Nephron progenitor cell (in vitro differentiated cells): ENCODE measurements at regions not wholly inside any gene's neighbourhood (a gene's known extent, or its start where the extent isn't known, plus 50 kb on each side); places are given as distances from the start of the nearest gene placed in this dataset.

Experiments
- DNase-seq: peaks from one replicate; pipeline ENCODE4 v3.0.0; 2021
- H3K27ac Mint-ChIP-seq: 2 replicates; pipeline ENCODE4 v1.8.0; 2021; ENCODE audit warnings: mild to moderate bottlenecking, moderate library complexity, mixed read lengths
- H3K27me3 Mint-ChIP-seq: 2 replicates; pipeline ENCODE4 v1.8.0; 2021; ENCODE audit warnings: mild to moderate bottlenecking, low read depth, mixed read lengths; ENCODE audit not compliant: poor library complexity
- H3K36me3 Mint-ChIP-seq: 2 replicates; pipeline ENCODE4 v1.8.0; 2021; ENCODE audit warnings: low read depth, mixed read lengths
- H3K4me1 Mint-ChIP-seq: 2 replicates; pipeline ENCODE4 v1.8.0; 2021; ENCODE audit warnings: mixed read lengths
- H3K4me3 Mint-ChIP-seq: 2 replicates; pipeline ENCODE4 v1.8.0; 2021; ENCODE audit warnings: mild to moderate bottlenecking, moderate library complexity, mixed read lengths
- H3K9me3 Mint-ChIP-seq: 2 replicates; pipeline ENCODE4 v1.8.0; 2021; ENCODE audit warnings: mild to moderate bottlenecking, moderate library complexity, mixed read lengths
- TF ChIP-seq, protein P1 (sequence below): fragments of 200-600 bp; sonication (generic); IDR thresholded peaks from 2 replicates; pipeline ENCODE4 v1.5.0; 2021; ENCODE audit warnings: antibody characterized with exemption

DNA sequence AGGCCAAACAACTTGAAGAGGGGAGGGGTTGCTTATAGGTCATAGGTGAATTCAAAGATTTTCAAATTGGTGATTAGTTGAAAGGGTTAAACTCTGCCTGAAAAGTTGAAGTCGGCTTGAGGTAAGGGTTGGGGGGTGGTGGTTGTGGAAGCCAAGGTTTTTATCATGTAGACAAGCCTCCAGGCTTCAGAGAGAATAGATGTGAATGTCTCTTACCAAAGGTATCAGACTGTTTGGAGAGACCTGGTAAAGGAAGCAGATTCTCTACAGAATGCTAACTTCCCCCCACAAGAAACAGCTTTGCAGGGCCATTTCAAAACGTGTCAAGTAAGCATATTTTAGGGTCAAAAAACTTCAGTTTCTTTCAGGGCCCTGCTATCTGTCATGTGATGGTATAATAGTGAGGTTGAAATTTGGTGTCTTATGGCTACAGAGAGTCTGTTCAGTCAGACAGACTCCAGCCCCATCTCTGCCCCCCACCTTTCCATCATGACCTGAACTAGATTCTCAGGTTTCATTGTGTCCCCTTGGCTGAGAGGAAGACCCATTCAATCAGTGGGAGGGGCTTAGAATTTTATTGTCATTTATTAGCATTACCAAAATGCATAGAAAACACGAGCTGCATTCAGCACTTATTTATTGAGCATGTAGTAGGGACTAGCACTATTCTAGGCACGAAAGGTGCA, 136.5 kb downstream of the MAP3K7 start:
- no peaks in the 10 kb centered on the region for H3K9me3 Mint-ChIP-seq
- peaks cover 29% of the 10 kb centered on the region for H3K4me1 Mint-ChIP-seq
- TF ChIP-seq, protein P1, sequence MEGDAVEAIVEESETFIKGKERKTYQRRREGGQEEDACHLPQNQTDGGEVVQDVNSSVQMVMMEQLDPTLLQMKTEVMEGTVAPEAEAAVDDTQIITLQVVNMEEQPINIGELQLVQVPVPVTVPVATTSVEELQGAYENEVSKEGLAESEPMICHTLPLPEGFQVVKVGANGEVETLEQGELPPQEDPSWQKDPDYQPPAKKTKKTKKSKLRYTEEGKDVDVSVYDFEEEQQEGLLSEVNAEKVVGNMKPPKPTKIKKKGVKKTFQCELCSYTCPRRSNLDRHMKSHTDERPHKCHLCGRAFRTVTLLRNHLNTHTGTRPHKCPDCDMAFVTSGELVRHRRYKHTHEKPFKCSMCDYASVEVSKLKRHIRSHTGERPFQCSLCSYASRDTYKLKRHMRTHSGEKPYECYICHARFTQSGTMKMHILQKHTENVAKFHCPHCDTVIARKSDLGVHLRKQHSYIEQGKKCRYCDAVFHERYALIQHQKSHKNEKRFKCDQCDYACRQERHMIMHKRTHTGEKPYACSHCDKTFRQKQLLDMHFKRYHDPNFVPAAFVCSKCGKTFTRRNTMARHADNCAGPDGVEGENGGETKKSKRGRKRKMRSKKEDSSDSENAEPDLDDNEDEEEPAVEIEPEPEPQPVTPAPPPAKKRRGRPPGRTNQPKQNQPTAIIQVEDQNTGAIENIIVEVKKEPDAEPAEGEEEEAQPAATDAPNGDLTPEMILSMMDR: no peak
- DNase-seq: no peak
- no peaks in the 10 kb centered on the region for H3K27me3 Mint-ChIP-seq
- no peaks in the 10 kb centered on the region for H3K36me3 Mint-ChIP-seq
- H3K4me3 Mint-ChIP-seq: no peak overlapping the region
- no peak overlapping the region for H3K27ac Mint-ChIP-seq

DNA sequence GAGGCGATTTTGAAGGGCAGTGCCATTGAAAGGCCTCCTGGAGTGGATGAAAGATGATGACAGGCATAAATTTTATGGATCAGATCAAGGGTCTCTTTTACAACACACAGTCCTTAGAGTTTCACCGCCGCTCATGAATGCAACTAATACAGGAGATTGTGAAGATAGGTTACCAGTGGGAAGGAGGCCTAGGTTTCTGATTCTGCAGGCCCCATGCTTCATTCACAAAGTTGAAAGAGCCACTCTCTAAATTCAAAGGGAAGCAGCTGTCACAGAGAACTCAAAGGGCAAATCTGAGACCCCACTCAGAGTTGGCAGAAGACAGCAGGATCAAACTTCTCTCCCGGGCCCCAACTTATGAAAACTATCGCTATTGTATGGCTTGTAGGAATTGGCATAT, 137.6 kb downstream of the MAP3K7 start:
- Mint-ChIP-seq H3K27ac (peak overlapping the region; percentile 27), H3K4me1 (peaks cover 38% of the 10 kb centered on the region), H3K27me3 (no peaks in the 10 kb centered on the region), H3K9me3 (no peaks in the 10 kb centered on the region), H3K4me3 (no peak overlapping the region), H3K36me3 (no peaks in the 10 kb centered on the region)
- TF ChIP-seq, protein P1: no peak
- DNase-seq: no peak

DNA sequence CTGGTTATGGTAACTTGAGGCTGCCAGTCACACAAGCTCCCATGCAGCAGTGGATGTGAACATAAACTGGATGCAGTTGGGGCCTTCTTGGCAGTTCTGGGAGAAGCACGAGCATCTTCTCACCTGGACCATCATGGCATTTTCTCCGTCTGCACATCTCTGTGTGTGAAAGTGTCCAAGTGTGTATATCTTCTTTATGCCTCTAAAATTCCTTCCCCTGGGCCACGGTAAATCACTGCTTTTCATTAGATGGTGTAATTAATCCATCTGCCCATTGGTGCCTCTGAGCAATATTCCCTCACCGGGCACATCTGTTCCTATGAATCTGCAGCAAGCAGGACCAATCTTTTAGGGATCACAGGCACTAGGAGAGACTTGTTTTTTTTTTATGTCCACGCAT, 138.0 kb downstream of the MAP3K7 start:
- no peak for DNase-seq
- TF ChIP-seq, protein P1: no peak
- Mint-ChIP-seq H3K27me3 (no peaks in the 10 kb centered on the region), H3K9me3 (no peaks in the 10 kb centered on the region), H3K36me3 (no peaks in the 10 kb centered on the region), H3K27ac (peak overlapping the region; percentile 27), H3K4me3 (no peak overlapping the region), H3K4me1 (peaks cover 43% of the 10 kb centered on the region)

DNA sequence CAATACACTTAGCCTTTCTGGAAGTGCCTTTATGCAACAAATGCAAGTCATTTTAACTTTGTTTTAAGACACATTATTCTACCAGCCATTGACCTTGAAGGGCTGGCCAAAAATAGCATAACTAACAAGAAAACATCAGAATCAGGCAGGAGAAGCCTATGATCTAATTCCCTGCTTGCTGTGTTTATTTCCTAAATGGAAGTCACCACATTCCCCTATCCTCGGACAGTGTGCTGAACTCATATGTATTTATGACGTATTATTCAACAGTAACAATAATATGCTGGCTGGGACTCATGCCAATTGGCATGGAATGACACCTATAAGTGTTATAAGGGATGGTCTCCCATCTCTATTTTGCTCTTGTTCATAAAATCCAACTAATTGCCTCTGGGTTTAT, 140.7 kb downstream of the MAP3K7 start:
- Mint-ChIP-seq H3K9me3 (no peaks in the 10 kb centered on the region), H3K27me3 (no peaks in the 10 kb centered on the region), H3K27ac (no peak overlapping the region), H3K4me1 (peaks cover 63% of the 10 kb centered on the region), H3K36me3 (no peaks in the 10 kb centered on the region), H3K4me3 (no peak overlapping the region)
- DNase-seq: no peak
- TF ChIP-seq, protein P1: no peak

DNA sequence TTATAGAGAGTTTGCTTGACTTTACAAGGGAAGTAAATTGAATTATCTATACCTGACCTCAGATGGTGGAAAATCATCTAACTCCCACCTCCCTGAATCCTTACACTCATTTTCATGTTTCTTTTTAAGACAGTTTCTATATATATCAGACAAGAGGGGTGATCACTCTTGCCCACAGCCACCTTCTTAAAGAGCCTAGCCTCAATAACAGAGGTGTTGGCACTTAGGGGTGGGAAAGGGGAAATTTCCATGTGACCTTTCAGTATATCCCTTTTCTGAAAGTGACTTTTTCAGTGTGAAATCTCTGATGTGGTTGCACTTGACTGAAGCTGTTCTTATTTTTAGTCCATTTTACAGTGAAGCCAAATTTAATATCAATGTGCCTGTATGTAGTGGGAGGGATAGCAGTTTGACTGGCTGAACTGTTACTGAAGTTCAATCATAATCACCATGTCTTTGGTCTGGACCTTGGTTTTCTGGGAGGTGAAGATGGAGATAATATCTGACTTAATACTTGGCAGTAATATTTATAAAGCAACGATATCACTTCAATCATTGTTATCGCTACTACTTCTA, 141.3 kb downstream of the MAP3K7 start:
- H3K4me1 Mint-ChIP-seq: peaks cover 64% of the 10 kb centered on the region
- H3K27ac Mint-ChIP-seq: no peak overlapping the region
- no peak for DNase-seq
- H3K4me3 Mint-ChIP-seq: no peak overlapping the region
- no peaks in the 10 kb centered on the region for H3K27me3 Mint-ChIP-seq
- no peaks in the 10 kb centered on the region for H3K9me3 Mint-ChIP-seq
- no peaks in the 10 kb centered on the region for H3K36me3 Mint-ChIP-seq
- TF ChIP-seq, protein P1: no peak
